LoVo (cell line): ENCODE measurements at regions not wholly inside any gene's neighbourhood (a gene's known extent, or its start where the extent isn't known, plus 50 kb on each side); places are given as distances from the start of the nearest gene placed in this dataset.
"Not testable (repeated sequence)": the region's sequence is repeated elsewhere in the genome, so short reads cannot be mapped to it uniquely, and the experiment has no call there.

Source experiments
- DNase-seq: peaks from one replicate; pipeline ENCODE4 v3.0.0-alpha.2; 2016; ENCODE audit warnings: low spot score

GRCh38 chr5:125253634-125254033 lies 507.2 kb upstream of the ZNF608 start:
- not testable (repeated sequence) for DNase-seq

DNA sequence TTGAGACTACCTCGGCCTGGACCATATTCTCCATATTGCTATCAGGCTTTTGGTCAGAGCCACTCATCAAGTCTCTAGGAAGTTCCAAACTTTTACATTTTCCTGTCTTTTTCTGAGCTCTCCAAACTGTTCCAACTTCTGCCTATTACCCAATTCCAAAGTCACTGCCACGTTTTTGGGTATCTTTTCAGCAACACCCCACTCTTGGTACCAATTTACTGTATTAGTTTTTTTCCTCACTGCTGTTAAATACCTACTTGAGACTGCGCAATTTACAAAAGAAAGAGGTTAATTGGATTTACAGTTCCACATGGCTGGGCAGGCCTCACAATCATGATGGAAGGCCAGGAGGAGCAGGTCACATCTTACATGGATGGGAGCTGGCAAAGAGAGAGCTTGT lies 507.8 kb upstream of the ZNF608 start:
- DNase-seq = no peak

- no peak for DNase-seq
Observed at GRCh38 chr5:125256296-125256695, 509.9 kb upstream of the ZNF608 start.

DNA sequence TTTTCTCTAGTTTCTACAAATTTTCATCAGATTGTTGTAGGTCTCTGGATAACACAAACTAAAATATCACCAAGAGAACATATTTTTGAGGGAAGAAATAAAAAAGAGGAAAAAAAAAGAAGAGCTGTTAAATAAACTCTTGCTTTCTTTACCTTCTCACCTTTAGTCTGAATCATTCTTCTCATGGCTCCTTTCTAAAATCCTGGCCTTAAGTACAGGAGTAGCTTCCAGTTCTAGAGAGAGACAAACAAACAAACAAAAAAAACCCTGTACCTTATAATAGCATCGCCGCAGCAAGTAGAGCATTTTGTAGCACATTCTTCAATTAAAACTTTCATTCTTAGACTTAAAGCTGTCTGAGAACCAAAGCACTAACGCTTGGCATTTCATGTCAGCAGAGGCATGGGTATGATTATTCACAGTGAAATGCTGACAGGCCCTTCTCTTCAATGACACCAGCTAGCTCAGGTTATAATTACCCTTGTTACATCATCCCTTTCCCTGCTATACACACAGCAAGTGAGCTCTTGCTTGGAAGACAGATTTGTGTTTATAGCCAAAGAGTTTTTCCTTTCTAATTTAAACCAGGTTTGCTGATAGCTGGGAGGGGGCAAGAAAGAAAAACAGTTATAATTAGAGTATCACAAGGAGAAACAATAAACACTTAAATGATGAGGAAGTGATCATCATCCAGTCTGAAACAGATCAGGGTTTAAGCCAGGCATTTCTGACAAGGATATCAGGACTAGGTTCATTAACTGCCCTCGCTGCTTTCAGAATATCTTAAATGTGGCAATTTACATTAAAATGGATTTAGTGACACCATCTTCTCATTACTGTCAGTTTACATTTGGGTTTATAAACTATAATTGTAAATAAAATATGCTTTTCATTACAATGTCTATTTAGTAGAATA lies 510.9 kb upstream of the ZNF608 start:
- no peak for DNase-seq

DNA sequence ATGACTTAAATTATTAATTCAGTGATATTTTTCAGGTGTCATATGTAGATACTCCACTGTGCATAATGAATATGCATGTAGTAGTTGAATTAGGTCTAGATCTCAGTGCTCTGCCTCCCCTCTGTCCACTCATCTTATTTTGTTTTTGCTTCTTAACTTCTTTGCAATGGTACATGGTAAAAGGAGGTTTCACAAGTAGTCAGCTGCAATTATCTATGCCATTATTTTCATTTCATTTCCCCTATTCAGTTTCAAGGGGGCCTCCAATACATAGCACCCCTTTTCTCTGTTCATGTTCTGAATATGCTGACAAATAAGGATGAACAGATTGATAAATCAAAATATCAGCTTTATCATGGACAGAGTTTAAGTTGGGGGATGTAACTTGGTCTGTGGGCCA lies 511.6 kb upstream of the ZNF608 start:
- no peak for DNase-seq

DNA sequence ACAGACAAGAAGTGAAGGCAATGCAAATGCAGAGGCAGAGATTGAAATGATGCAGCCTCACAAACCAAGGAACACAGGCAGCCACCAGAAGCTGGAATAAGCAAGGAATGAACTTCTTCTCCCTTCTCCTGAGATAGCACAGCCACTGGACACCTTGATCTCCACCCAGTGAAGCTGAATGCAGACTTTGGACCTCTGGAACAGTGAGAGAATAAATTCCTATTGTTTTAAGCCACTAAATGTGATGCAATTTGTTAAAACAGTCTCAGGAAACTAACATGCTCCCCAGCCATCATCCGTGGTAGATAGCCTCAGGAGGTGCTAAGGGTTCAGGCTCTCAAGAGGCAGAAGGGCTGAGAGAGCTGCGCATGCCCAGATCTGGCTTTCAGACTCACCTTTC lies 512.2 kb upstream of the ZNF608 start:
- no peak for DNase-seq

DNA sequence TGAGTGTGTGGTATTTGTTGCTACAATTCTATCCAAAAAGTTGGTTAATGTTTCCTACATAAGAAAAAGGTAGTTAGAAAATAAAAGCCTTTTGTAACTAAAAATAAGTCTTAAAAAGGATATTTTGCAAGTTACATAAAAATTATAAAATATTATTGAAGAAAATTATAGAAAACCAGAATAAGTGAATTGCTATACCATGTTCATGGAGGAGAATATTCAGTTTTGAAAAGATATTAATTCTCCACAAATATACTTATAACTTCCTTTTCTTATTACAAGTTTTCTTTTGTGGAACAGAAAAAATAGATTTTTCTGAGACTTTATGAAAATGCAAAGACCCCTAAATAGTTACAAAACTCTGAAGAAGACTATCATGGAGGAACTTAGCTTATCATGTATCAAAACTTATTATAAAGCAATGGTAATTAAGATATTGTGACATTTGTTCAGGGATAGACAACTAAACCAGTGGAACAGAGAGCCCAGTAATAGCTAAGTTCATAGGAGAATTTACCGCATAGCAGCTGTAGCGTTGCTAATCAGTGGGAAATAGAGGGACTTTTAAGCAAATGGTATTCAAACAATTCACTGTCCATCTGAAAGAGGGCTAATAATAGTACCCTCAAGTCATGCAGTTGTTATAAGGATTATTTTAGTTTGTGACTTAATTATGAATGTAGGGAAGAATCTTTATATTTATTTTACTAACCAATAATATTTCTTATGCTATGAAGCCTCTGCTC lies 515.2 kb upstream of the ZNF608 start:
- no peak for DNase-seq

DNA sequence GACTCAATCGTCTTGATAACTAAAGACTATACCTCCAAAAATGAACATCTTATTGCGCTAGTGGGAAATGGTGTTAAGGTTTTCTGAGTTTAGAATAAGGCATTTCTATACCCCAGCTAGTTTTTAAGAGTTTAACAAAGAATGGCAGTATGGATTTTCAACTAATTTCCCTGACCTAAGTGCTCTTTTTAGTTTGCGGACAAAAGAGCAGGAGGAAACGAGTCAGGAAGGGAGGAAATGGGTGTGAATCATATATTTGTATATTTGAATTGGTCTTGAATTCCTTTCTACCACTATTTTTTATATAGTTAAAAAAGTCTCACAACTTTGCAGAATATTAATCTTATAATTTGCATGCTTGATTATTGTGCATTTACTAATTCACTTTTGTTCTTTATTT lies 516.3 kb upstream of the ZNF608 start:
- DNase-seq = no peak

- no peak for DNase-seq
Observed at GRCh38 chr5:125263356-125263755, 516.9 kb upstream of the ZNF608 start.

DNA sequence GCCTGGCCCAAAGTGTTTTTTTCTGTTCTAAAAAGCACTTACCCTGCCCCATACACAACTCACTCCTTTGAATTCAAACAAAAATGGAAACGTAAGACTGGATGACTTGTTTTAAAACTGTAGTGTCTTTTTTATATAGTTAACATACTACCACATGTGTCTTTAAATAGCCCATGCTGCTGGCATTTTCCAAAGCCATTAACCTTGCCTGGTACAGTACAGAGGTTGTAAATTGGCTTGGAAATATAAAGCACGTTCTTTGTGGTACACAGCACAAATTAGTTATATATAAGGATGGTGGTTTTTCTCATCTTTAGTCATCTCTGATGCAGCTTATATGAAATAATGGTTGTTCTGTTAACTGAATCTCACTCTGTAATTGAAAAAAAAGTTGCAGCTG lies 519.7 kb upstream of the ZNF608 start:
- no peak for DNase-seq

- DNase-seq = no peak
Observed at GRCh38 chr5:125267636-125268248, 521.3 kb upstream of the ZNF608 start.

DNA sequence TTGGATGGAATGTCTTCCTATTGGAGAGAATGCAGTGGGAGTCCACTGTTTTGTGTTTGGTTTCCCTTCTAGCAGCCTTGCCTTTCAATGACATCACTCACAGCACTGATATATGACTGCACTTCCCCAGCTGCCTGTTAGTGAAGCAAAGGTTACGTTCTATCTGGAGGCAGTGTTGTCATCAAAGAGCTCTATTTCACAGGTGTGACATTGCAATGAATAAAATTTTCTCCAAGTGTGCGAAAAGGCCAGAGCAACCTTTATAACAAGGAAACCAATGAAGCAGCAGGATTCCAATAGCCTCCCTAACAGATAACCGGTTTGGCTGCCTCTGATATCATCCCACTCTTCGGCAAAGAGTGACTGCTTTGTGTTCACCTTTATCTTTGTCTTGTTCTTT lies 523.5 kb upstream of the ZNF608 start:
- no peak for DNase-seq

DNA sequence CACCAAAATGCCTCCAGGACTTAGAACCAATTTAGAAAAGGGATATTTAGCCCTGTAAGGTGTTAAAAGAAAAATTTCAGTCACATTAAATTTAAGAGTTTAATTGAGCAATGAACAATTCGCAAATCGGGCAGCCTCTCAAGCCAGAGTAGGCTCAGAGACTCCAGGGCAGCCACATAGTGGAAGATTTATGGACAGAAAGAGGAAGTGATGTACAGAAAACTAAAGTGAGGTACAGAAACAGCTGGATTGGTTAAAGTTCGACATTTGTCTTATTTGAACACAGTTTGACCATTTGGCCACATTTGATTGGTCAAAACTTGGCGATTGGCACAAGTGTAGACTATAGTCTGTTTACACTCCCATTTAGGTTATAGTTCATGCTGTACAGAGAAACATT lies 525.9 kb upstream of the ZNF608 start:
- DNase-seq = no peak

DNA sequence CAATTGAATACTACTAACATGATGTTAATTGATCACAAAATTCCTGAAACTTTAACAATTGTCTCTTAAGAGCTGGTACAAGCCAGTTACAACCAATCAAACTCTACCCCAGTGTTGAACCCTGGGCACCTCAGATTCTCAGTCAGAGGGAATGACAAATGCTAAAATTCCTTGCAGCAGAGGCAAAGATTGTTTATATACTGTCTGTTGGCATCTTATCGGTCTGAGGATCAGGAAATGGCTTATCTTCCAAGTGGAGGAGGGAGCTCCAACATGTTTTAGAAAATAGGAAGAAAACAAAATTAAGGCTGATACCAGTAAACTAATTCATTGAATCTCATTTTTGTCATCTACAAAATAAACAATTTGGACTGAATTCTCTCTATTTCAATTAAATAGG lies 527.8 kb upstream of the ZNF608 start:
- no peak for DNase-seq

DNA sequence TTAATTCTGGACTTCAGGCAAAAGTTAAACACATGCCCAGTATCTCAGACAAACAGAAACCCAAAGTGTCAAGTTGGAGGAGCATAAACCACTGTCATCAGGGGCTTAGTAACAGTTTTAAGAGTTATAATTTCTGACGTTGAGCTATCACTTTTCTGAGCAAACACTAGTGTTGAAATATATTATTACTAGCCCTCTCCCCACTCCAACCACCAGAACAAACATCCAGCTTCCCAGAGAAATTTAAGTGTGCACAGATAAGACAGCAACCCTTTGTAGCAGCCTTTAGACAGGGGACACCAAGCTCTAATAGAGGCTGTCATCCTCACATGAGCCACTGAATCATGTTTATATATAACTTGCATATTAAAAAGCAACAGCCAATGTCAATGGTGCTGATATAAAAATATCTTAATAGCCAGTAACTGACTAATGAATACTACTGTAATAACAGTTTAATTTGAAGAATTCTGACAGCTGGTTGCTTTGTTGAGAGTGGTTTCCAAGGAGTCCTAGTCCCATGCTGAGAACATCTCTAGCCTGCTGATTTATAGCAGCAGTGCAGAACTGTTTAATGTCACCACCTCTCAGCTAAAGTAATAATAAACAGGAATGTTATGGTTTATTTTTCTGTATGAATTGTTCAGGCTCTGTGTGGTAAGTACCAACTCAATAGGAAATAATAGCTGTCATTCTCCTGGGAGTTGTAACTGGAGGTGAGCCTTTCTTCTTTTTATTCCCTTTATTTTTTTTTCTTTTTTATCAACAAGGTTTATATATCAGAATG lies 528.7 kb upstream of the ZNF608 start:
- no peak for DNase-seq

- DNase-seq = no peak
Observed at GRCh38 chr5:125275725-125276090, 529.3 kb upstream of the ZNF608 start.

DNA sequence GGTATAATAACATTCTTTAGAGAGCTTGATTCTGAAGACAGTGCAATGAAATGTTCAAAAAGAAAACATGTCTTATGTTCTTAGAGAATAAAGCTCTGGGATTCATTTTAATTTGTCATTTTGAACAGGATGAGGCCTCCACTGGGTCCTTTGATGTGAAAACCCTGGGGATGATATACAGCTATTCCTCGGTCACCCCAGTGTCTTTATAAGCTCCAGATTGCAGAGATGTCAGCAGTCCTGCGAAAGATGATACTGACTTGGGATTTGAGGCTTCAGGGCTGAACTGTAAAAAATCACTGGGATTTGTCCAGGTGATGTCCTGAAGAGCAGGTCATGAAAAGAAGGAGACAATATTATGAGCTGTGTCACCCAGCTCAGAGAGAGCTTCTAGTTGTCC lies 529.7 kb upstream of the ZNF608 start:
- no peak for DNase-seq

- peak; percentile 84 for DNase-seq
Observed at GRCh38 chr5:125277494-125278154, 531.2 kb upstream of the ZNF608 start.

- DNase-seq = no peak
Observed at GRCh38 chr5:125278711-125279110, 532.3 kb upstream of the ZNF608 start.

GRCh38 chr5:125281667-125282066 lies 535.2 kb upstream of the ZNF608 start:
- no peak for DNase-seq

- DNase-seq = no peak
Observed at GRCh38 chr5:125283372-125283771, 536.9 kb upstream of the ZNF608 start.

GRCh38 chr5:125286271-125286670 lies 539.8 kb upstream of the ZNF608 start:
- DNase-seq = no peak
